ENCODE measurements at regions not wholly inside any gene's neighbourhood (a gene's known extent, or its start where the extent isn't known, plus 50 kb on each side); places are given as distances from the start of the nearest gene placed in this dataset.

GRCh38 chr13:85663856-85664255, 135.4 kb downstream of the SLITRK6 start:
- no peak for DNase-seq (ENCODE audit: low read depth)

GRCh38 chr13:85662186-85662585, 137.0 kb downstream of the SLITRK6 start:
- DNase-seq (ENCODE audit: low read depth), result no peak

- no peak for DNase-seq (ENCODE audit: low read depth)
Observed at GRCh38 chr13:85661675-85662074, 137.5 kb downstream of the SLITRK6 start.

- DNase-seq (ENCODE audit: low read depth), result no peak
Observed at GRCh38 chr13:85659493-85659892, 139.7 kb downstream of the SLITRK6 start.

- no peak for DNase-seq (ENCODE audit: low read depth)
Observed at GRCh38 chr13:85657942-85658341, 141.3 kb downstream of the SLITRK6 start.

GRCh38 chr13:85655040-85655439, 144.2 kb downstream of the SLITRK6 start:
- no peak for DNase-seq (ENCODE audit: low read depth)

GRCh38 chr13:85654227-85654626, 145.0 kb downstream of the SLITRK6 start:
- no peak for DNase-seq (ENCODE audit: low read depth)

- DNase-seq (ENCODE audit: low read depth), result no peak
Observed at GRCh38 chr13:85653681-85654080, 145.5 kb downstream of the SLITRK6 start.

- DNase-seq (ENCODE audit: low read depth), result no peak
Observed at GRCh38 chr13:85652491-85652890, 146.7 kb downstream of the SLITRK6 start.

- no peak for DNase-seq (ENCODE audit: low read depth)
Observed at GRCh38 chr13:85651440-85651839, 147.8 kb downstream of the SLITRK6 start.

GRCh38 chr13:85650613-85651012, 148.6 kb downstream of the SLITRK6 start:
- no peak for DNase-seq (ENCODE audit: low read depth)

- DNase-seq (ENCODE audit: low read depth), result no peak
Observed at GRCh38 chr13:85640727-85641126, 158.5 kb downstream of the SLITRK6 start.

- DNase-seq (ENCODE audit: low read depth), result no peak
Observed at GRCh38 chr13:85638815-85639393, 160.3 kb downstream of the SLITRK6 start.

GRCh38 chr13:85638265-85638664, 161.0 kb downstream of the SLITRK6 start:
- no peak for DNase-seq (ENCODE audit: low read depth)

- no peak for DNase-seq (ENCODE audit: low read depth)
Observed at GRCh38 chr13:85632526-85633195, 166.6 kb downstream of the SLITRK6 start.

GRCh38 chr13:85631801-85632200, 167.4 kb downstream of the SLITRK6 start:
- no peak for DNase-seq (ENCODE audit: low read depth)

GRCh38 chr13:85626603-85627002, 172.6 kb downstream of the SLITRK6 start:
- no peak for DNase-seq (ENCODE audit: low read depth)

- no peak for DNase-seq (ENCODE audit: low read depth)
Observed at GRCh38 chr13:85619321-85619720, 179.9 kb downstream of the SLITRK6 start.

- no peak for DNase-seq (ENCODE audit: low read depth)
Observed at GRCh38 chr13:85618521-85618920, 180.7 kb downstream of the SLITRK6 start.

- DNase-seq (ENCODE audit: low read depth), result no peak
Observed at GRCh38 chr13:85616275-85616674, 182.9 kb downstream of the SLITRK6 start.

GRCh38 chr13:85615031-85615430, 184.2 kb downstream of the SLITRK6 start:
- DNase-seq (ENCODE audit: low read depth), result no peak

GRCh38 chr13:85610024-85610423, 189.2 kb downstream of the SLITRK6 start:
- DNase-seq (ENCODE audit: low read depth), result no peak

GRCh38 chr13:85608255-85608829, 190.9 kb downstream of the SLITRK6 start:
- DNase-seq (ENCODE audit: low read depth), result no peak

- no peak for DNase-seq (ENCODE audit: low read depth)
Observed at GRCh38 chr13:85603735-85604134, 195.5 kb downstream of the SLITRK6 start.
